Heart right ventricle (tissue), 16 donors: ENCODE measurements at regions not wholly inside any gene's neighbourhood (a gene's known extent, or its start where the extent isn't known, plus 50 kb on each side); places are given as distances from the start of the nearest gene placed in this dataset.

ENCODE experiments used
- ATAC-seq, 8 donors: fragments of 200-7000 bp; cut with Tn5 transposase; one replicate each; pipeline ENCODE4 v1.9.1; 2020; ENCODE audit warnings: mild to moderate bottlenecking in 8 of 8, moderate library complexity in 8 of 8, moderate number of reproducible peaks in 1 of 8
- DNase-seq, 2 donors: peaks; one replicate each; pipeline ENCODE4 v3.0.0-alpha.2; 2020
- H3K27ac ChIP-seq, 10 donors: fragments of 200-600 bp; sonication (generic) in 2 of 10; one replicate each; pipeline versions ENCODE4 v1.5.0 to v1.8.0; 2020 to 2022; ENCODE audit warnings: mild to moderate bottlenecking in 3 of 10
- H3K27me3 ChIP-seq, 7 donors: fragments of 200-600 bp; one replicate each; pipeline ENCODE4 v1.8.0; 2021 to 2022; ENCODE audit warnings: mild to moderate bottlenecking in 2 of 7
- H3K36me3 ChIP-seq, 9 donors: fragments of 200-600 bp; sonication (generic) in 1 of 9; one replicate each; pipeline versions ENCODE4 v1.5.0 to v1.8.0; 2020 to 2022; ENCODE audit warnings: mild to moderate bottlenecking in 2 of 9
- H3K4me1 ChIP-seq, 9 donors: fragments of 200-600 bp; sonication (generic) in 1 of 9; one replicate each; pipeline versions ENCODE4 v1.5.0 to v1.8.0; 2020 to 2022; ENCODE audit warnings: mild to moderate bottlenecking in 4 of 9
- H3K4me3 ChIP-seq, 10 donors: fragments of 200-600 bp; sonication (generic) in 2 of 10; one replicate each; pipeline versions ENCODE4 v1.5.0 to v1.8.0; 2020 to 2022; ENCODE audit warnings: mild to moderate bottlenecking in 7 of 10, moderate library complexity in 2 of 10
- H3K9me3 ChIP-seq, 11 donors: fragments of 200-600 bp in 10 of 11; sonication (generic) in 2 of 11; one replicate each; pipeline versions ENCODE4 v1.5.0 to v1.8.0; 2013 to 2022; ENCODE audit warnings: mild to moderate bottlenecking in 2 of 11, control low read depth in 1 of 11, moderate library complexity in 1 of 11
- WGBS, 2 donors: extraction: QIAGEN DNeasy Blood & Tissue Kit; methylation state at CpG; one replicate each; pipeline ENCODE4 v1.1.7; 2013; ENCODE audit warnings: inconsistent platforms in 1 of 2; 5-methylcytosine and 5-hydroxymethylcytosine counted together
- intact Hi-C, 10 donors: fragments of 100-400 bp; cut with DNase I; formaldehyde crosslinking; loops; one replicate each; pipeline versions ENCODE4 v1.11.1 to v1.14.2; 2022
- TF ChIP-seq, protein P1 (sequence below), 9 donors: fragments of 200-600 bp; sonication (generic) in 2 of 9; IDR thresholded peaks; one replicate each; pipeline versions ENCODE4 v1.5.0 to v1.8.0; 2021 to 2022; ENCODE audit warnings: antibody characterized with exemption in 9 of 9, mild to moderate bottlenecking in 5 of 9, moderate library complexity in 1 of 9
- donor health status: Arrhythmogenic right ventricular cardiomyopathy.
- donor health status: ischemic (EF 13 %, LVEDD 7.1; RV severe dilation, severe dysfunction).
- donor health status: healthy with polysubstance abuse.
- donor health status: DM: no; HTN: yes; CAD: no.
- donor health status: DM: no; HTN: no; CAD: no.
- donor health status: ischemic (EF 25% LVEDD 6.9; RV normal size, moderate dysfunction).
- donor health status: ischemic (EF 25% LVEDD 5.7; RV mildly dilated, moderate dysfunction).
- donor health status: healthy.
- donor health status: DM: yes; HTN: yes; CAD: no.
- donor health status: Ischemic cardiomyopathy.
- donor health status: ischemic (EF 35%, LVEDD 5.7; RV mildly dilated, moderate dysfunction).
- donor health status: nonischemic (EF 11% LVEDD 7.7; RV severe dilation, severe dysfunction).
- donor health status: DM: yes; HTN: yes; CAD: no.
- donor health status: PGD.
- donor health status: ischemic (EF 29% LVEDD 5.4; RV normal size, mild dysfunction).
- donor health status: nonischemic (EF 23%, LVEDD 6.1; RV moderate dilation, normal function).

DNA sequence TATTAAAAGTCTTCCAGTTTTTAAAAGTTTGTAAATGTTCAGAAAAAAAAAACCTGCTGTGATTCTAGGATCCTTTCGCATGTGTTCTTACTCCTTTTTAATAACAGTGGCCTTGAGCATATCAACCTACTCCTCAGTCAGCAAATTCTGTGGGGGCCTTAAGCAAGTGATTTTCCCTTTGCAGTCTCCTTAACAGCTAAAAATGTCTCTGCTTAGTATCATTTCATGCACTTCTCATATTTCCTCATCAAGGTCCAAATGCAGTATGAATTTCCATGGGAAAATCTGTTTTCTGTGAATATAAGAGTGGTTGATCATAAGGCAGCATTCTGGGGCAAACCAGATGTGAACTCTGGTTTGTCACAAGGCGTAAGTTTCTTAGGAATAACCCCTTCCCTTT, 2175.1 kb upstream of the PIK3C3 start:
- Histone ChIP-seq H3K4me1 (no peaks in the 10 kb centered on the region), H3K36me3 (no peaks in the 10 kb centered on the region), H3K4me3 (no peak overlapping the region), H3K27me3 (peaks cover 0 to 6% (median 0%) of the 10 kb centered on the region in 7 donors), H3K9me3 (no peaks in the 10 kb centered on the region), H3K27ac (no peak overlapping the region)
- 92 to 98% methylated on average over 2 of the region's 2 CpGs for WGBS, 2 donors
- TF ChIP-seq, protein P1, sequence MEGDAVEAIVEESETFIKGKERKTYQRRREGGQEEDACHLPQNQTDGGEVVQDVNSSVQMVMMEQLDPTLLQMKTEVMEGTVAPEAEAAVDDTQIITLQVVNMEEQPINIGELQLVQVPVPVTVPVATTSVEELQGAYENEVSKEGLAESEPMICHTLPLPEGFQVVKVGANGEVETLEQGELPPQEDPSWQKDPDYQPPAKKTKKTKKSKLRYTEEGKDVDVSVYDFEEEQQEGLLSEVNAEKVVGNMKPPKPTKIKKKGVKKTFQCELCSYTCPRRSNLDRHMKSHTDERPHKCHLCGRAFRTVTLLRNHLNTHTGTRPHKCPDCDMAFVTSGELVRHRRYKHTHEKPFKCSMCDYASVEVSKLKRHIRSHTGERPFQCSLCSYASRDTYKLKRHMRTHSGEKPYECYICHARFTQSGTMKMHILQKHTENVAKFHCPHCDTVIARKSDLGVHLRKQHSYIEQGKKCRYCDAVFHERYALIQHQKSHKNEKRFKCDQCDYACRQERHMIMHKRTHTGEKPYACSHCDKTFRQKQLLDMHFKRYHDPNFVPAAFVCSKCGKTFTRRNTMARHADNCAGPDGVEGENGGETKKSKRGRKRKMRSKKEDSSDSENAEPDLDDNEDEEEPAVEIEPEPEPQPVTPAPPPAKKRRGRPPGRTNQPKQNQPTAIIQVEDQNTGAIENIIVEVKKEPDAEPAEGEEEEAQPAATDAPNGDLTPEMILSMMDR (IDR thresholded peaks at IDR 0.05): no peak
- DNase-seq: no peak
- no peak for ATAC-seq
- intact Hi-C loops: no loop called here

DNA sequence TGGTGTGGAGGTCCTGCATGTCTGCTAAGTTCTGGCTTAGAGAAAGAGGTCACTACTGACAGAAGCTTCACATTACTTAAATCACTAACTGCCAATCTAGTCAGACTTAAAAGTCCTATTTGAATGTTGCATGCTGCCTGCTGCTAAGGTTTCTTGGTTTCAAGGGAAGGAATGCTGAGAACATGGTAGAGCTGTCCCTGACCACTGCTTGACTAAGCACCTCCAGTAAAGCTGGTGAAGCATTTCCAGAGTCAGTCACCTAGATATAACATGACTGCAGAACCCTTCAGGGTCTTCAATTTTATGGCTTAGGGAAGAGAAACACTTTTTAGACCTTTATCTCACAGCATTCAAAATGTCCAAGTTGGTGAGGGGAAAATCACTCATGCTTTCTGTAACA, 2178.3 kb upstream of the PIK3C3 start:
- Histone ChIP-seq H3K27ac (no peak overlapping the region), H3K4me3 (no peak overlapping the region), H3K4me1 (no peaks in the 10 kb centered on the region), H3K36me3 (no peaks in the 10 kb centered on the region), H3K9me3 (no peaks in the 10 kb centered on the region), H3K27me3 (no peaks in the 10 kb centered on the region)
- TF ChIP-seq, protein P1 (IDR thresholded peaks at IDR 0.05): no peak
- ATAC-seq (no peak), DNase-seq (no peak)
- intact Hi-C loops: no loop called here

DNA sequence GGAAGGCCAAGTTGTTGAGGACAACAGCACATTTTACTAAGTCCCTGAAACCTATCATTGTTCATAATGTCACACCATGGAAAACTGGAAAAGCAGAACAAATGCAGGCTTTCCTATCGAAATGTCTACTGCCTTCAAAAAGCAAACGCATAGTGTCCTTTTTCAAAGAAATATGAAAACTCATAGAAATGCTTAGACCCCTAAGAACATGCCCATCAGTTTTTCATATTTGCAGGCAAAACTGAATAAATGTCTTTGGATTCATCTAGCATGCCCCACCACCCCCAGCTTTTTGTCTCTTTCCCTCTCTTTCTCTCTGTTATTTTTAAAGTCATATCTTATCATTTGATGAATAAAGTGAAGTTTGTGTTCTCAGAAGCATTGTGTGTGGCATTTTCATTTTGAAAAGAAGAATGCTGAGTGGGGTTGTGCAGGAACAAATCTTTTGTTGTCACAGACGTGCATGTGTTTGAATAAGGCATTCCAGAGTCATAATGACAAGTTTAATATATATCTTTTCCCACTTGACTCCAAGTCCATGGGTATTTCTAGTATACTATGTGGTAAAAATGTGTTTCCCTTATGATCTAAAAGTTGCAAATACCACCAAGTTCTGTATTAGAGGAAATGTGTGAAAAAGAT, 2180.0 kb upstream of the PIK3C3 start:
- WGBS, 2 donors: 76 to 81% methylated on average over 3 of the region's 3 CpGs
- Histone ChIP-seq H3K27me3 (no peaks in the 10 kb centered on the region), H3K4me1 (no peaks in the 10 kb centered on the region), H3K27ac (no peak overlapping the region), H3K9me3 (no peaks in the 10 kb centered on the region), H3K36me3 (no peaks in the 10 kb centered on the region), H3K4me3 (no peak overlapping the region)
- TF ChIP-seq, protein P1 (IDR thresholded peaks at IDR 0.05): no peak
- no peak for DNase-seq
- no peak for ATAC-seq
- intact Hi-C loops: no loop called here

DNA sequence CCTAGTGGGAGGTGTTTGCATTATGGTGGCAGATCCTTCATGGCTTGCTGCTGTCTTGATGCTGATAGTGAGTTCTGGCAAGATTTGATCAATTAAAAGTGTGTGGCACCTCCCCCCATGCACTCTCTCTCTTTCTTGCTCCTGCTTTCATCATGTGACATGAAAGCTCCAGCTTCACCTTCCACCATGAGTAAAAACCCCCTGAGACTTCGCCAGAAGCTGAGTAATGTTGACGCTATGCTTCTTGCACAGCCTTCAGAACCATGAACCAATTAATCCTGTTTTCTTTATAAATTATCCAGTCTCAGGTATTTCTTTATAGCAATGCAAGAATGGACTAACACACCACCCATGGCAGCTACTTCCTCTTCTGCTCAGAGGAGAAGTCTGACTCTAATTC, 2181.4 kb upstream of the PIK3C3 start:
- intact Hi-C loops: no loop called here
- TF ChIP-seq, protein P1 (IDR thresholded peaks at IDR 0.05): no peak

More for the DNA sequence above, 2181.4 kb upstream of the PIK3C3 start:
- H3K27me3 ChIP-seq: no peaks in the 10 kb centered on the region
- DNase-seq: no peak
- no peak overlapping the region for H3K27ac ChIP-seq
- no peak overlapping the region for H3K4me3 ChIP-seq
- H3K4me1 ChIP-seq: no peaks in the 10 kb centered on the region
- H3K36me3 ChIP-seq: no peaks in the 10 kb centered on the region
- no peaks in the 10 kb centered on the region for H3K9me3 ChIP-seq
- no peak for ATAC-seq
- WGBS, 2 donors: 93% methylated on average over 2 of the region's 2 CpGs
